ENCODE measurements at regions not wholly inside any gene's neighbourhood (a gene's known extent, or its start where the extent isn't known, plus 50 kb on each side); places are given as distances from the start of the nearest gene placed in this dataset.

GRCh38 chr4:128347930-128348660 is 60.5 kb upstream of the PGRMC2 start:
- CTCF ChIA-PET, result no interaction called here

GRCh38 chr4:128347175-128347868 is 59.7 kb upstream of the PGRMC2 start:
- DNase-seq (ENCODE audit: extremely low spot score), result no peak
- no peak for TF ChIP-seq CTCF (IDR thresholded peaks at IDR 0.05; ENCODE audit: control extremely low read depth, extremely low read depth, low read depth, missing control alignments)
- ChIA-PET POLR2A (no interaction called here), CTCF (no interaction called here)

More at GRCh38 chr4:128347930-128348660, 60.5 kb upstream of the PGRMC2 start:
- DNase-seq (ENCODE audit: extremely low spot score), result no peak
- POLR2A ChIA-PET, result no interaction called here
- TF ChIP-seq CTCF (IDR thresholded peaks at IDR 0.05; ENCODE audit: control extremely low read depth, extremely low read depth, low read depth, missing control alignments), result no peak

GRCh38 chr4:128346054-128346716 is 58.6 kb upstream of the PGRMC2 start:
- POLR2A ChIA-PET, result interaction anchor here (0.6 kb wide), 1 partner anchor 356 kb away, joined by 5 read pairs; no protein-coding TSS in a partner anchor
- CTCF ChIA-PET, result interaction anchor here (1.2 to 1.4 kb wide), 3 partner anchors 19 to 39 kb away, joined by 3 to 4 read pairs (median 3); no protein-coding TSS in a partner anchor
- no peak for DNase-seq (ENCODE audit: extremely low spot score)
- no peak for TF ChIP-seq CTCF (IDR thresholded peaks at IDR 0.05; ENCODE audit: control extremely low read depth, extremely low read depth, low read depth, missing control alignments)

GRCh38 chr4:128345650-128346049 is 58.0 kb upstream of the PGRMC2 start:
- CTCF ChIA-PET, result interaction anchor here (1.2 to 1.4 kb wide), 3 partner anchors 18 to 39 kb away, joined by 3 to 4 read pairs (median 3); no protein-coding TSS in a partner anchor
- POLR2A ChIA-PET, result interaction anchor here (0.6 kb wide), 1 partner anchor 357 kb away, joined by 5 read pairs; no protein-coding TSS in a partner anchor
- no peak for TF ChIP-seq CTCF (IDR thresholded peaks at IDR 0.05; ENCODE audit: control extremely low read depth, extremely low read depth, low read depth, missing control alignments)
- no peak for DNase-seq (ENCODE audit: extremely low spot score)

- POLR2A ChIA-PET, result no interaction called here
Measured at GRCh38 chr4:128342762-128343161, 55.1 kb upstream of the PGRMC2 start.

More at GRCh38 chr4:128342762-128343161, 55.1 kb upstream of the PGRMC2 start:
- CTCF ChIA-PET, result interaction anchor here (1.6 kb wide), 1 partner anchor 8 kb away, joined by 4 read pairs; no protein-coding TSS in a partner anchor
- DNase-seq (ENCODE audit: extremely low spot score), result no peak
- TF ChIP-seq CTCF (IDR thresholded peaks at IDR 0.05; ENCODE audit: control extremely low read depth, extremely low read depth, low read depth, missing control alignments), result no peak

Measured in GM10248 (cell line).